ENCODE measurements at regions not wholly inside any gene's neighbourhood (a gene's known extent, or its start where the extent isn't known, plus 50 kb on each side); places are given as distances from the start of the nearest gene placed in this dataset.
"Not testable (repeated sequence)": the region's sequence is repeated elsewhere in the genome, so short reads cannot be mapped to it uniquely, and the experiment has no call there.

DNA sequence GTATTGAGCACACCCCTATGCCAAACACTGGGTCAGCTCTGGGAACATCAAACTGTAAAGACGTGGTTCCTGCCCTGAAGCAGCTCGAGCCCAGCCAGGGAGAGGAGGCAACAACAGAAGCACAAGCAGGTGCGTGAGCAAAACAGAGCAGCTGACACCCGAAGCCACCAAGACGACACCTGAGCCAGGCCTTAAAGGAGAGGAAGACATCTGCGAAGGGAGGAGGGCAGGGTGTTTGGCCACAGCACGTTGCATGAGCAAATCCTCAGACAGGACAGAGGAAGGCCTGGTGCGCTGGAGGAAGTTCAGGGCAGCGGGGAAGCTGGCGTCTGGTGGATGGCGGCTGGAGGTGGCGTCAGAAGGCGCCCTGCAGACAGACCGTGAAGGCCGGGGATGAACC is 172.0 kb downstream of the KLRB1 start:
- H3K79me2 ChIP-seq (ENCODE audit: insufficient read depth, low read length); H3K9me3 ChIP-seq (ENCODE audit: control insufficient read depth in 1 of 2, insufficient read depth in 1 of 2, low read depth in 1 of 2, low read length in 2 of 2); H3K9me2 ChIP-seq (ENCODE audit: insufficient read depth); DNase-seq (ENCODE audit: low read depth, low spot score); H3K36me3 ChIP-seq (ENCODE audit: control insufficient read depth in 1 of 2, insufficient read depth in 2 of 2, low read length in 2 of 2); H2AFZ ChIP-seq (ENCODE audit: low read depth, low read length, poor library complexity, severe bottlenecking); CTCF ChIA-PET; H3K4me2 ChIP-seq (ENCODE audit: low read length); H3K9ac ChIP-seq (ENCODE audit: low read length); H3K27ac ChIP-seq (ENCODE audit: low read depth, low read length); intact Hi-C loops (cut with micrococcal nuclease); BruUV-seq (replicated peaks); H3K4me3 ChIP-seq (replicated peaks in 1 of 2; ENCODE audit: low read depth in 1 of 2, low read length in 2 of 2); ATAC-seq; H4K20me1 ChIP-seq (ENCODE audit: insufficient read depth); H3K4me1 ChIP-seq (ENCODE audit: control insufficient read depth in 1 of 2, insufficient read depth in 2 of 2, low read length in 2 of 2); H3K27me3 ChIP-seq (ENCODE audit: insufficient read depth, low read length); RAD21 ChIA-PET (ENCODE audit: low non-redundant PET in 1 of 2, low total read pairs in 2 of 2, uncharacterized antibody in 2 of 2, unreplicated experiment in 2 of 2); POLR2A ChIA-PET: not testable (repeated sequence)

DNA sequence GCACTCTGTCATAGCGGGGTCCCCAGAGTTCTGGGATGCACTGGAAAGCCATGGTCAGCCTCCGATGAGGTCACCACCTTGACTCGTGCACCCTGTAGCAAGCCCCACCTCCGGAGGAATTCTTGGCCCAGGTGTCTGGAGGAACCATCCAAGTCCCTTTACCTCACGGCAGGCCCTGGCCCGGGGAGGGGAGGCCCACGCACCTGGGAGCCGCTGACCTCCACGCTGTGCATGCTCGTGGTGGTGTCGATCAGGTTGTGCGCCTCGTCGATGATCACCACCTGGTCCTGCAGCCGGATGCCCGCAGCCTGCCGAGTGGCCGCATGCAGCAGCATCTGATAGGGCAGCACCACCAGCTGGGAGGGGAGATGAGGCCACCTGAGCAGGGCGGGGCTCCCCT is 177.3 kb downstream of the KLRB1 start:
- POLR2A ChIA-PET; RAD21 ChIA-PET (ENCODE audit: low non-redundant PET in 1 of 2, low total read pairs in 2 of 2, uncharacterized antibody in 2 of 2, unreplicated experiment in 2 of 2); intact Hi-C loops (cut with micrococcal nuclease); H3K4me3 ChIP-seq (replicated peaks in 1 of 2; ENCODE audit: low read depth in 1 of 2, low read length in 2 of 2); H3K4me2 ChIP-seq (ENCODE audit: low read length); H3K9me3 ChIP-seq (ENCODE audit: control insufficient read depth in 1 of 2, insufficient read depth in 1 of 2, low read depth in 1 of 2, low read length in 2 of 2); ATAC-seq; H4K20me1 ChIP-seq (ENCODE audit: insufficient read depth); H2AFZ ChIP-seq (ENCODE audit: low read depth, low read length, poor library complexity, severe bottlenecking); BruUV-seq (replicated peaks); H3K27ac ChIP-seq (ENCODE audit: low read depth, low read length); H3K9me2 ChIP-seq (ENCODE audit: insufficient read depth); H3K79me2 ChIP-seq (ENCODE audit: insufficient read depth, low read length); DNase-seq (ENCODE audit: low read depth, low spot score); H3K36me3 ChIP-seq (ENCODE audit: control insufficient read depth in 1 of 2, insufficient read depth in 2 of 2, low read length in 2 of 2); H3K4me1 ChIP-seq (ENCODE audit: control insufficient read depth in 1 of 2, insufficient read depth in 2 of 2, low read length in 2 of 2); CTCF ChIA-PET; H3K27me3 ChIP-seq (ENCODE audit: insufficient read depth, low read length); H3K9ac ChIP-seq (ENCODE audit: low read length): not testable (repeated sequence)

DNA sequence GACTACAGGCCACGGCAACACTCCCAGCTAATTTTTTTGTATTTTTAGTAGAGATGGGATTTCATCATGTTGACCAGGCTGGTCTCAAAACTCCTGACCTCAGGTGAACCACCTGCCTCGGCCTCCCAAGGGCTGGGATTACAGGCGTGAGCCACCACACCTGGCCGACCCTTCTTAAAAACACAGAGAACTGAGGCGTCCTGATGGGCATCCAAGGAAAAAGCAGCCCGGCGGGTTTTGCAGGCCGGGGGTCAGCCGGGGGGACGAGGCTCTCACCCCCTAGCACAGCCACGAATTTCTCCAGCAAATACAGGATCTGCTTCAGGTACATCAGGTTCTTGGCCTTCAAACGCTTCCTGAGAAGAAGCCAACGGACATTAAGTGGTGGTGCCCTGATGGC is 178.9 kb downstream of the KLRB1 start:
- ATAC-seq; RAD21 ChIA-PET (ENCODE audit: low non-redundant PET in 1 of 2, low total read pairs in 2 of 2, uncharacterized antibody in 2 of 2, unreplicated experiment in 2 of 2); H3K4me1 ChIP-seq (ENCODE audit: control insufficient read depth in 1 of 2, insufficient read depth in 2 of 2, low read length in 2 of 2); H3K36me3 ChIP-seq (ENCODE audit: control insufficient read depth in 1 of 2, insufficient read depth in 2 of 2, low read length in 2 of 2); H3K4me3 ChIP-seq (replicated peaks in 1 of 2; ENCODE audit: low read depth in 1 of 2, low read length in 2 of 2); DNase-seq (ENCODE audit: low read depth, low spot score); H4K20me1 ChIP-seq (ENCODE audit: insufficient read depth); BruUV-seq (replicated peaks); H3K9me3 ChIP-seq (ENCODE audit: control insufficient read depth in 1 of 2, insufficient read depth in 1 of 2, low read depth in 1 of 2, low read length in 2 of 2); H3K27me3 ChIP-seq (ENCODE audit: insufficient read depth, low read length); H3K9me2 ChIP-seq (ENCODE audit: insufficient read depth); H3K79me2 ChIP-seq (ENCODE audit: insufficient read depth, low read length); CTCF ChIA-PET; H3K9ac ChIP-seq (ENCODE audit: low read length); H3K4me2 ChIP-seq (ENCODE audit: low read length); H2AFZ ChIP-seq (ENCODE audit: low read depth, low read length, poor library complexity, severe bottlenecking); POLR2A ChIA-PET; intact Hi-C loops (cut with micrococcal nuclease); H3K27ac ChIP-seq (ENCODE audit: low read depth, low read length): not testable (repeated sequence)

DNA sequence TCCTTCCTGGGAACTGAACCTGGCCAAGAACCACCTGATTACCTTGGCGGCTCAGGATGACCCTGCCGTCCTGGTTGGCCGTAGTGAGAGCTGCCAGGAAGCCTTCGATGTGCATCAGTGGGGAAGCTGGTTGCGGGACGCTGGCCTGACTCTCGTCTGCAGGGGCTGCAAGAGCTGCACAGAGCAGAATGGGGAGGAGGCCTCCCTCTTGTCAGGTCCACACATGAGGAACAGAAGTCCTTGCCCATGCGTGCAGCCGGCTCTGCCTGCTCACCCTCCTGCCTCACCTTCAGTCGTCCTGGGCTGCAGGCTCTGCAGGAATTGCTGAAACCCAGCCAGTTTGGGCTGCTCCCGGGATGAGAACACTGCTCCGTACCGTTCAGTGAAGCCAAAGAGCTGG is 182.3 kb downstream of the KLRB1 start:
- H3K27ac ChIP-seq (ENCODE audit: low read depth, low read length); BruUV-seq (replicated peaks); H3K9me2 ChIP-seq (ENCODE audit: insufficient read depth); H3K4me1 ChIP-seq (ENCODE audit: control insufficient read depth in 1 of 2, insufficient read depth in 2 of 2, low read length in 2 of 2); POLR2A ChIA-PET; H3K9me3 ChIP-seq (ENCODE audit: control insufficient read depth in 1 of 2, insufficient read depth in 1 of 2, low read depth in 1 of 2, low read length in 2 of 2); H3K4me3 ChIP-seq (replicated peaks in 1 of 2; ENCODE audit: low read depth in 1 of 2, low read length in 2 of 2); RAD21 ChIA-PET (ENCODE audit: low non-redundant PET in 1 of 2, low total read pairs in 2 of 2, uncharacterized antibody in 2 of 2, unreplicated experiment in 2 of 2); H2AFZ ChIP-seq (ENCODE audit: low read depth, low read length, poor library complexity, severe bottlenecking); H3K4me2 ChIP-seq (ENCODE audit: low read length); CTCF ChIA-PET; H3K9ac ChIP-seq (ENCODE audit: low read length); H3K79me2 ChIP-seq (ENCODE audit: insufficient read depth, low read length); H3K36me3 ChIP-seq (ENCODE audit: control insufficient read depth in 1 of 2, insufficient read depth in 2 of 2, low read length in 2 of 2); H3K27me3 ChIP-seq (ENCODE audit: insufficient read depth, low read length); DNase-seq (ENCODE audit: low read depth, low spot score); intact Hi-C loops (cut with micrococcal nuclease); H4K20me1 ChIP-seq (ENCODE audit: insufficient read depth); ATAC-seq: not testable (repeated sequence)

DNA sequence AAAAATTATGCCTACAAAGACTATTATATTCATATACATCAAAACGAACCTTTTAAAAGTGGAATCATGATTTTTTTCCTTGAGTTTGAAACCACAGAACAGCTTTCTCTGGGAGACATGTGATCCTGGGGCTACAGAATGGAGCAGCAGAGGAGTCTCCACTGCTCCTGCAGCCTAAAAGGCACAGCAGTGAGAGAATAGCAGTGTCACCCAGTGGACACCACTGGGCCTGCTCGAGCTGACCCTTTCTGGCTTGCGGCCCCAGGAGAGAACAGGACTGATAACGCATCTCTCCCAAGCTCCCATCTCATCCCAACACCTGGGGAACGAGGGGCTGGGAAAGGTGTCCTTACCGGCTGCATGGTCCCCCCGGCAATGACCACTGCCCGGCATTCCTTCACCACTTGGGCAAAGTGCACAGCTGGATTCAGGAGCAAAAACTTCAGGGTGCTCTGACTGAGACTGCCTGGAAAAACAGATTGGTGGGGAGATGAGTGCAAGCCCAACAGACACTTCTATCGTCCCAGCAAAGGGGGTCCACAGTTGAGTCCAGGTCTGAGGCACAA is 183.5 kb downstream of the KLRB1 start:
- intact Hi-C loops (cut with micrococcal nuclease); DNase-seq (ENCODE audit: low read depth, low spot score); H3K4me2 ChIP-seq (ENCODE audit: low read length); H2AFZ ChIP-seq (ENCODE audit: low read depth, low read length, poor library complexity, severe bottlenecking); H3K9me3 ChIP-seq (ENCODE audit: control insufficient read depth in 1 of 2, insufficient read depth in 1 of 2, low read depth in 1 of 2, low read length in 2 of 2); H3K9ac ChIP-seq (ENCODE audit: low read length); H3K9me2 ChIP-seq (ENCODE audit: insufficient read depth); ATAC-seq; H3K4me3 ChIP-seq (replicated peaks in 1 of 2; ENCODE audit: low read depth in 1 of 2, low read length in 2 of 2); H3K4me1 ChIP-seq (ENCODE audit: control insufficient read depth in 1 of 2, insufficient read depth in 2 of 2, low read length in 2 of 2); BruUV-seq (replicated peaks); POLR2A ChIA-PET; H3K36me3 ChIP-seq (ENCODE audit: control insufficient read depth in 1 of 2, insufficient read depth in 2 of 2, low read length in 2 of 2); H3K79me2 ChIP-seq (ENCODE audit: insufficient read depth, low read length); H4K20me1 ChIP-seq (ENCODE audit: insufficient read depth); CTCF ChIA-PET; H3K27ac ChIP-seq (ENCODE audit: low read depth, low read length); H3K27me3 ChIP-seq (ENCODE audit: insufficient read depth, low read length); RAD21 ChIA-PET (ENCODE audit: low non-redundant PET in 1 of 2, low total read pairs in 2 of 2, uncharacterized antibody in 2 of 2, unreplicated experiment in 2 of 2): not testable (repeated sequence)

All from HCT116 (cell line).